ENCODE measurements at regions not wholly inside any gene's neighbourhood (a gene's known extent, or its start where the extent isn't known, plus 50 kb on each side); places are given as distances from the start of the nearest gene placed in this dataset.

- no peaks in the 10 kb centered on the region for H3K36me3 Mint-ChIP-seq (ENCODE audit: unreplicated experiment)
Measured at GRCh38 chr4:35559559-35560365, 684.6 kb downstream of the ARAP2 start.

GRCh38 chr4:35562861-35563260 lies 681.5 kb downstream of the ARAP2 start:
- no peaks in the 10 kb centered on the region for H3K9me3 Mint-ChIP-seq (ENCODE audit: unreplicated experiment)
- no peak for DNase-seq (ENCODE audit: extremely low spot score, unreplicated experiment)
- no peak overlapping the region for H3K27ac Mint-ChIP-seq (ENCODE audit: unreplicated experiment)
- no peaks in the 10 kb centered on the region for H3K4me1 Mint-ChIP-seq (ENCODE audit: unreplicated experiment)
- TF ChIP-seq CTCF (IDR thresholded peaks at IDR 0.05), result no peak
- H3K4me3 Mint-ChIP-seq (ENCODE audit: unreplicated experiment), result no peak overlapping the region
- no peaks in the 10 kb centered on the region for H3K27me3 Mint-ChIP-seq (ENCODE audit: unreplicated experiment)
- H3K36me3 Mint-ChIP-seq (ENCODE audit: unreplicated experiment), result no peaks in the 10 kb centered on the region

More at GRCh38 chr4:35559559-35560365, 684.6 kb downstream of the ARAP2 start:
- Mint-ChIP-seq H3K4me1 (ENCODE audit: unreplicated experiment) (no peaks in the 10 kb centered on the region), H3K4me3 (ENCODE audit: unreplicated experiment) (no peak overlapping the region), H3K27ac (ENCODE audit: unreplicated experiment) (no peak overlapping the region), H3K27me3 (ENCODE audit: unreplicated experiment) (no peaks in the 10 kb centered on the region), H3K9me3 (ENCODE audit: unreplicated experiment) (no peaks in the 10 kb centered on the region)
- DNase-seq (ENCODE audit: extremely low spot score, unreplicated experiment), result no peak
- no peak for TF ChIP-seq CTCF (IDR thresholded peaks at IDR 0.05)

- no peak overlapping the region for H3K27ac Mint-ChIP-seq (ENCODE audit: unreplicated experiment)
- peaks cover 7% of the 10 kb centered on the region for H3K27me3 Mint-ChIP-seq (ENCODE audit: unreplicated experiment)
- H3K9me3 Mint-ChIP-seq (ENCODE audit: unreplicated experiment), result no peaks in the 10 kb centered on the region
Measured at GRCh38 chr4:35565640-35566039, 678.7 kb downstream of the ARAP2 start.

GRCh38 chr4:35591035-35591434 lies 653.3 kb downstream of the ARAP2 start:
- H3K4me3 Mint-ChIP-seq (ENCODE audit: unreplicated experiment), result no peak overlapping the region
- H3K4me1 Mint-ChIP-seq (ENCODE audit: unreplicated experiment), result no peaks in the 10 kb centered on the region
- H3K27me3 Mint-ChIP-seq (ENCODE audit: unreplicated experiment), result no peaks in the 10 kb centered on the region
- DNase-seq (ENCODE audit: extremely low spot score, unreplicated experiment), result no peak
- H3K36me3 Mint-ChIP-seq (ENCODE audit: unreplicated experiment), result no peaks in the 10 kb centered on the region
- H3K27ac Mint-ChIP-seq (ENCODE audit: unreplicated experiment), result no peak overlapping the region
- TF ChIP-seq CTCF (IDR thresholded peaks at IDR 0.05), result no peak
- H3K9me3 Mint-ChIP-seq (ENCODE audit: unreplicated experiment), result no peaks in the 10 kb centered on the region

More at GRCh38 chr4:35565640-35566039, 678.7 kb downstream of the ARAP2 start:
- no peaks in the 10 kb centered on the region for H3K36me3 Mint-ChIP-seq (ENCODE audit: unreplicated experiment)
- H3K4me3 Mint-ChIP-seq (ENCODE audit: unreplicated experiment), result no peak overlapping the region
- no peak for DNase-seq (ENCODE audit: extremely low spot score, unreplicated experiment)
- no peak for TF ChIP-seq CTCF (IDR thresholded peaks at IDR 0.05)
- no peaks in the 10 kb centered on the region for H3K4me1 Mint-ChIP-seq (ENCODE audit: unreplicated experiment)

- Mint-ChIP-seq H3K4me3 (ENCODE audit: unreplicated experiment) (no peak overlapping the region), H3K9me3 (ENCODE audit: unreplicated experiment) (no peaks in the 10 kb centered on the region), H3K27ac (ENCODE audit: unreplicated experiment) (no peak overlapping the region), H3K27me3 (ENCODE audit: unreplicated experiment) (no peaks in the 10 kb centered on the region), H3K4me1 (ENCODE audit: unreplicated experiment) (no peaks in the 10 kb centered on the region), H3K36me3 (ENCODE audit: unreplicated experiment) (no peaks in the 10 kb centered on the region)
- no peak for DNase-seq (ENCODE audit: extremely low spot score, unreplicated experiment)
- no peak for TF ChIP-seq CTCF (IDR thresholded peaks at IDR 0.05)
Measured at GRCh38 chr4:35604252-35604651, 640.1 kb downstream of the ARAP2 start.
